Breast epithelium (tissue), 4 donors: ENCODE measurements at regions not wholly inside any gene's neighbourhood (a gene's known extent, or its start where the extent isn't known, plus 50 kb on each side); places are given as distances from the start of the nearest gene placed in this dataset.

Source experiments
- DNase-seq, 2 donors: peaks; one replicate each; pipeline ENCODE4 v3.0.0-alpha.2; 2019; ENCODE audit warnings: low spot score in 2 of 2
- H3K27ac ChIP-seq, 2 donors: fragments of 200-600 bp; sonication (generic) in 1 of 2; one replicate each; pipeline ENCODE4 v1.5.1; 2016 to 2019; ENCODE audit warnings: mild to moderate bottlenecking in 1 of 2
- H3K27me3 ChIP-seq, 2 donors: fragments of 200-600 bp; sonication (generic) in 1 of 2; one replicate each; pipeline versions ENCODE4 v1.5.1 to v1.6.0; 2017 to 2019; ENCODE audit warnings: control low read depth in 1 of 2, mild to moderate bottlenecking in 1 of 2
- H3K36me3 ChIP-seq: fragments of 200-600 bp; one replicate; pipeline ENCODE4 v1.5.1; 2019
- H3K4me1 ChIP-seq, 2 donors: fragments of 200-600 bp; sonication (generic); one replicate each; pipeline ENCODE4 v1.5.1; 2016 to 2019; ENCODE audit warnings: control low read depth in 1 of 2
- H3K4me3 ChIP-seq, 3 donors: fragments of 200-600 bp; sonication (generic); 1 replicate in 2 of 3; 2 replicates in 1 of 3; pipeline ENCODE4 v1.5.1; 2016 to 2019; ENCODE audit warnings: mild to moderate bottlenecking in 3 of 3, moderate library complexity in 2 of 3
- H3K9me3 ChIP-seq, 2 donors: fragments of 200-600 bp; sonication (generic) in 1 of 2; one replicate each; pipeline ENCODE4 v1.5.1; 2016 to 2019; ENCODE audit warnings: control low read depth in 1 of 2
- POLR2A ChIP-seq: fragments of 450-650 bp; IDR thresholded peaks from one replicate; pipeline ENCODE4 v1.6.1; 2016; ENCODE audit warnings: antibody characterized with exemption, mild to moderate bottlenecking, moderate library complexity
- POLR2AphosphoS5 ChIP-seq, 3 donors: sonication (generic); formaldehyde crosslinking; IDR thresholded peaks; one replicate each; pipeline ENCODE4 v1.6.1; 2017; ENCODE audit warnings: antibody characterized with exemption in 3 of 3
- intact Hi-C: fragments of 100-400 bp; cut with DNase I; formaldehyde crosslinking; loops from one replicate; pipeline ENCODE4 v1.15.1; 2023; ENCODE audit warnings: low total_unique reads
- TF ChIP-seq, protein P1 (sequence below), 3 donors: fragments of 450-650 bp; IDR thresholded peaks; one replicate each; pipeline ENCODE4 v1.5.1; 2016 to 2017; ENCODE audit warnings: antibody characterized with exemption in 3 of 3, mild to moderate bottlenecking in 3 of 3, moderate library complexity in 3 of 3

DNA sequence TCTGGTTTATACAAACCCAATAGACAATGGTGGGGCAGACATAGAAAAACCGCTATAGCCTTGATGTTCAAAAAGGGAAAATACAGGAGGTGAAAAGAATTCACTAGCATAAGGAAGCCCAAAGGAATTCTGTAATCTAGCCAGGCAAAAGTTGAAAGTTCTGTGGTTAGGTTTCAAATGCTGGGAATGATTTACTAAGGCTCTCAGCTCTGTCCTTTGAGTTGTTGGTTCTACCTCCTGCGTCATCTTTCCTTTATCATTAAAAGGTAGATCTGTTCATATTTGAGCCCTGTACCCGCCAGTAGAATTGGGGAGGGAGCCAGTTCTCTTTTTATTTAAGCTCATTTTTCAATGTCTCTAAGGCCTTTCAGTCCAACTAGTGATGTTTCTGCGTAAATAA, 866.5 kb downstream of the IGSF11 start:
- Histone ChIP-seq H3K27me3 (no peaks in the 10 kb centered on the region), H3K9me3 (peaks cover 0 to 6% of the 10 kb centered on the region in 2 donors), H3K4me3 (no peak overlapping the region), H3K36me3 (no peaks in the 10 kb centered on the region), H3K4me1 (no peaks in the 10 kb centered on the region), H3K27ac (no peak overlapping the region)
- TF ChIP-seq POLR2A: no peak
- TF ChIP-seq, protein P1, sequence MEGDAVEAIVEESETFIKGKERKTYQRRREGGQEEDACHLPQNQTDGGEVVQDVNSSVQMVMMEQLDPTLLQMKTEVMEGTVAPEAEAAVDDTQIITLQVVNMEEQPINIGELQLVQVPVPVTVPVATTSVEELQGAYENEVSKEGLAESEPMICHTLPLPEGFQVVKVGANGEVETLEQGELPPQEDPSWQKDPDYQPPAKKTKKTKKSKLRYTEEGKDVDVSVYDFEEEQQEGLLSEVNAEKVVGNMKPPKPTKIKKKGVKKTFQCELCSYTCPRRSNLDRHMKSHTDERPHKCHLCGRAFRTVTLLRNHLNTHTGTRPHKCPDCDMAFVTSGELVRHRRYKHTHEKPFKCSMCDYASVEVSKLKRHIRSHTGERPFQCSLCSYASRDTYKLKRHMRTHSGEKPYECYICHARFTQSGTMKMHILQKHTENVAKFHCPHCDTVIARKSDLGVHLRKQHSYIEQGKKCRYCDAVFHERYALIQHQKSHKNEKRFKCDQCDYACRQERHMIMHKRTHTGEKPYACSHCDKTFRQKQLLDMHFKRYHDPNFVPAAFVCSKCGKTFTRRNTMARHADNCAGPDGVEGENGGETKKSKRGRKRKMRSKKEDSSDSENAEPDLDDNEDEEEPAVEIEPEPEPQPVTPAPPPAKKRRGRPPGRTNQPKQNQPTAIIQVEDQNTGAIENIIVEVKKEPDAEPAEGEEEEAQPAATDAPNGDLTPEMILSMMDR (IDR thresholded peaks at IDR 0.05): no peak
- no peak for TF ChIP-seq POLR2AphosphoS5 (IDR thresholded peaks at IDR 0.05)
- intact Hi-C loops: no loop called here
- DNase-seq: no peak

DNA sequence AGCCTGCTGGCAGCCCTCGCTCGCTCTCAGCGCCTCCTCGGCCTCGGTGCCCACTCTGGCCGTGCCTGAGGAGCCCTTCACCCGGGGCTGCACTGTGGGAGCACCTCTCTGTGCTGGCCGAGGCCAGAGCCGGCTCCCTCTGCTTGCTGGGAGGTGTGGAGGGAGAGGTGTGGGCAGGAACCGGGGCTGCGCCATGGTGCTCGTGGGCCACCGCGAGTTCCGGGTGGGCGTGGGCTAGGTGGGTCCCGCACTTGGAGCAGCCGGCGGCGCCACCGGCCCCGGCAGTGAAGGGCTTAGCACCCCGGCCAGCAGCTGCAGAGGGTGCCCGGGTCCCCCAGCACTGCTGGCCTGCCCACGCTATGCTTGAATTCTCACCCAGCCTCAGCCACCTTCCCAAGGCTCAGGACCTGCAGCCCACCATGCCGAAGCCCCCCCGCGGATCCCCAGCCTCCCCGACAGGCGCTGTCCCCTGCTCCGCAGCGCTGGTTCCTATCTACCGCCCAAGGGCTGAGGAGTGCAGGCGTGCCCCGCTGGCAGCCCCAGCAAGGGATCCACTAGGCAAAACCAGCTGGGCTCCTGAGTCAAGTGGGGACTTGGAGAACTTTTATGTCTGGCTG, 863.3 kb downstream of the IGSF11 start:
- H3K36me3 ChIP-seq: no peaks in the 10 kb centered on the region
- intact Hi-C loops: no loop called here
- no peak for DNase-seq
- H3K4me1 ChIP-seq: no peaks in the 10 kb centered on the region
- TF ChIP-seq POLR2AphosphoS5 (IDR thresholded peaks at IDR 0.05) (no peak), POLR2A (no peak)
- TF ChIP-seq, protein P1 (IDR thresholded peaks at IDR 0.05): no peak
- no peak overlapping the region for H3K4me3 ChIP-seq
- H3K27ac ChIP-seq: no peak overlapping the region
- peaks cover 0 to 6% of the 10 kb centered on the region in 2 donors for H3K9me3 ChIP-seq
- no peaks in the 10 kb centered on the region for H3K27me3 ChIP-seq

DNA sequence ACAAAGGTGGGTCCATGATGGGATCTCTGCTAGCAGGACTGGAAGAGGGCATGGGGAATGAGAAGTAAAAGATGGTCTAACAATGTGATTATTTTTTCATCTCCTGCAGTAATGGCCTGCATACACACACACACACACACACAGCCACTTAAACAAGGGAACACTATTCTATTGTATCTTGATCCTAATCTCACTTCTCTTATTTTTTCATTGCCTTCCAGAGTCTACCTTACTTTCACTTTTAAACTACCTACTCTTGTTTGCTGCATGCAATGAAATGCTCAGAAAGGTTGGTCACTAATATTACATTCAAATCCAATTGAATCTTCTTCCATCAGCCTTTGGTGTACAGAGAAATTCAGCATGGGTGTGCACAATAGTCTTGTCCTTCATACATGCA, 853.8 kb downstream of the IGSF11 start:
- DNase-seq: no peak
- TF ChIP-seq POLR2AphosphoS5 (IDR thresholded peaks at IDR 0.05): no peak
- TF ChIP-seq, protein P1 (IDR thresholded peaks at IDR 0.05): no peak
- TF ChIP-seq POLR2A: no peak
- intact Hi-C loops: no loop called here

DNA sequence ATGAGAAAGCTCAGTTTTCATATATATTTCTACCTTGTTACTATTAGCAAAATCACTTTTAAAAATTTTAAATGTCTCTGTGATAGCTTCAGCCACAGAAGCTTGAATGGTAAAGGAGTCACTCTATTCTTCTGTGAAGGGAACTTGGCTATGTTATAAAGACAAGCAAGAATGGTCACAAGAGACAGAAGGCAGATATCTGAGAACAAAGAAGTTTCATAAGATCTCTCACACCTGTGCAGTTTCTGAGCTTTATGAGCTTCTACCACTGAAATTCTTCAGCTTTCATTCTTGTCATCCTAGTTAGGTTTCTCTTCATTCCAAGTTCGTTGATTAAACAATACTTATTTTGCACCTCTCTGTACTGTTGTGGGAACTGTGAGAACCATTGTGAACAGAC, 853.4 kb downstream of the IGSF11 start:
- no peak for DNase-seq
- H3K27ac ChIP-seq: no peak overlapping the region
- TF ChIP-seq, protein P1 (IDR thresholded peaks at IDR 0.05): no peak
- TF ChIP-seq POLR2AphosphoS5 (IDR thresholded peaks at IDR 0.05) (no peak), POLR2A (no peak)
- no peaks in the 10 kb centered on the region for H3K9me3 ChIP-seq
- no peaks in the 10 kb centered on the region for H3K4me1 ChIP-seq
- no peaks in the 10 kb centered on the region for H3K36me3 ChIP-seq
- intact Hi-C loops: no loop called here
- H3K27me3 ChIP-seq: no peaks in the 10 kb centered on the region
- H3K4me3 ChIP-seq: no peak overlapping the region

More for the DNA sequence above, 853.8 kb downstream of the IGSF11 start:
- Histone ChIP-seq H3K4me3 (no peak overlapping the region), H3K4me1 (no peaks in the 10 kb centered on the region), H3K36me3 (no peaks in the 10 kb centered on the region), H3K27ac (no peak overlapping the region), H3K9me3 (no peaks in the 10 kb centered on the region), H3K27me3 (no peaks in the 10 kb centered on the region)

DNA sequence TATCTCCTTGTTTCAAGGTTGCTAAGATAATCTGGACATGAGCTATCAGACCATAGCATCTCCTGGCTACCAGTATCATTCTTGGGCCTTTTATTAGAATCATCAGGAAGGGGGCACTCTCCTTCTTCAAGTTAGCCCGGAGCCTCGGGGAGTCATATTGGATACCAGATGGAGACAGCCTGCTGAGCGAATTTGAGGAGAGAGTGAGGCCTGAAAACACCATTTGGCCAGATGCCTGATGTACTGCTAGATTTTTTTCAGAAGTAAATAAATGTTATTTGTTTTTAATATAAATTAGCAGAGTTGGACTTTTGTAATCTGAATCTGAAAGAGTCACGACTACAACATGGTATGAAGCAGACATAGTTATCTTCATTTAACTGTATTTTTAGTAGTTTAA, 848.6 kb downstream of the IGSF11 start:
- H3K4me1 ChIP-seq: no peaks in the 10 kb centered on the region
- TF ChIP-seq POLR2A (no peak), POLR2AphosphoS5 (IDR thresholded peaks at IDR 0.05) (no peak)
- TF ChIP-seq, protein P1 (IDR thresholded peaks at IDR 0.05): no peak
- intact Hi-C loops: no loop called here

More for the DNA sequence above, 848.6 kb downstream of the IGSF11 start:
- DNase-seq: no peak
- no peak overlapping the region for H3K4me3 ChIP-seq
- H3K27me3 ChIP-seq: no peaks in the 10 kb centered on the region
- H3K36me3 ChIP-seq: no peaks in the 10 kb centered on the region
- H3K27ac ChIP-seq: no peak overlapping the region
- peaks cover 0 to 5% of the 10 kb centered on the region in 2 donors for H3K9me3 ChIP-seq
